Type B pancreatic cell (in vitro differentiated cells): ENCODE measurements at regions not wholly inside any gene's neighbourhood (a gene's known extent, or its start where the extent isn't known, plus 50 kb on each side); places are given as distances from the start of the nearest gene placed in this dataset.

ENCODE experiments used
- DNase-seq: peaks from one replicate; pipeline ENCODE4 v3.0.0; 2021; ENCODE audit warnings: mixed read lengths; ENCODE audit not compliant: unreplicated experiment; ENCODE audit errors: extremely low spot score
- H3K27ac Mint-ChIP-seq: 2 replicates; pipeline ENCODE4 v1.8.0; 2021; ENCODE audit warnings: mild to moderate bottlenecking, mixed read lengths
- H3K27me3 Mint-ChIP-seq: 2 replicates; pipeline ENCODE4 v1.8.0; 2021; ENCODE audit warnings: mixed read lengths
- H3K36me3 Mint-ChIP-seq: 2 replicates; pipeline ENCODE4 v1.8.0; 2021; ENCODE audit warnings: mixed read lengths
- H3K4me1 Mint-ChIP-seq: one replicate; pipeline ENCODE4 v1.8.0; 2021; ENCODE audit warnings: mixed read lengths; ENCODE audit not compliant: unreplicated experiment
- H3K4me3 Mint-ChIP-seq: 2 replicates; pipeline ENCODE4 v1.8.0; 2021; ENCODE audit warnings: mild to moderate bottlenecking, mixed read lengths
- H3K9me3 Mint-ChIP-seq: 2 replicates; pipeline ENCODE4 v1.8.0; 2021; ENCODE audit warnings: mixed read lengths
- TF ChIP-seq, protein P1 (sequence below): fragments of 200-600 bp; sonication (generic); conservative IDR thresholded peaks from 2 replicates; pipeline ENCODE4 v1.5.0; 2021; ENCODE audit warnings: antibody characterized with exemption, mild to moderate bottlenecking

- DNase-seq, result no peak
- H3K36me3 Mint-ChIP-seq, result no peaks in the 10 kb centered on the region
- H3K27me3 Mint-ChIP-seq, result no peaks in the 10 kb centered on the region
- no peaks in the 10 kb centered on the region for H3K4me1 Mint-ChIP-seq
- no peak overlapping the region for H3K4me3 Mint-ChIP-seq
- TF ChIP-seq, protein P1, sequence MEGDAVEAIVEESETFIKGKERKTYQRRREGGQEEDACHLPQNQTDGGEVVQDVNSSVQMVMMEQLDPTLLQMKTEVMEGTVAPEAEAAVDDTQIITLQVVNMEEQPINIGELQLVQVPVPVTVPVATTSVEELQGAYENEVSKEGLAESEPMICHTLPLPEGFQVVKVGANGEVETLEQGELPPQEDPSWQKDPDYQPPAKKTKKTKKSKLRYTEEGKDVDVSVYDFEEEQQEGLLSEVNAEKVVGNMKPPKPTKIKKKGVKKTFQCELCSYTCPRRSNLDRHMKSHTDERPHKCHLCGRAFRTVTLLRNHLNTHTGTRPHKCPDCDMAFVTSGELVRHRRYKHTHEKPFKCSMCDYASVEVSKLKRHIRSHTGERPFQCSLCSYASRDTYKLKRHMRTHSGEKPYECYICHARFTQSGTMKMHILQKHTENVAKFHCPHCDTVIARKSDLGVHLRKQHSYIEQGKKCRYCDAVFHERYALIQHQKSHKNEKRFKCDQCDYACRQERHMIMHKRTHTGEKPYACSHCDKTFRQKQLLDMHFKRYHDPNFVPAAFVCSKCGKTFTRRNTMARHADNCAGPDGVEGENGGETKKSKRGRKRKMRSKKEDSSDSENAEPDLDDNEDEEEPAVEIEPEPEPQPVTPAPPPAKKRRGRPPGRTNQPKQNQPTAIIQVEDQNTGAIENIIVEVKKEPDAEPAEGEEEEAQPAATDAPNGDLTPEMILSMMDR, result no peak
- H3K9me3 Mint-ChIP-seq, result no peaks in the 10 kb centered on the region
- H3K27ac Mint-ChIP-seq, result no peak overlapping the region
These were observed 1082.6 kb upstream of the PHF14 start for GRCh38 chr7:9891056-9891455.

- H3K9me3 Mint-ChIP-seq, result no peaks in the 10 kb centered on the region
- no peak overlapping the region for H3K4me3 Mint-ChIP-seq
- H3K4me1 Mint-ChIP-seq, result no peaks in the 10 kb centered on the region
- DNase-seq, result no peak
- H3K27ac Mint-ChIP-seq, result no peak overlapping the region
- H3K36me3 Mint-ChIP-seq, result no peaks in the 10 kb centered on the region
- TF ChIP-seq, protein P1, result no peak
- no peaks in the 10 kb centered on the region for H3K27me3 Mint-ChIP-seq
These were observed 1073.3 kb upstream of the PHF14 start for GRCh38 chr7:9900339-9900738.

DNA sequence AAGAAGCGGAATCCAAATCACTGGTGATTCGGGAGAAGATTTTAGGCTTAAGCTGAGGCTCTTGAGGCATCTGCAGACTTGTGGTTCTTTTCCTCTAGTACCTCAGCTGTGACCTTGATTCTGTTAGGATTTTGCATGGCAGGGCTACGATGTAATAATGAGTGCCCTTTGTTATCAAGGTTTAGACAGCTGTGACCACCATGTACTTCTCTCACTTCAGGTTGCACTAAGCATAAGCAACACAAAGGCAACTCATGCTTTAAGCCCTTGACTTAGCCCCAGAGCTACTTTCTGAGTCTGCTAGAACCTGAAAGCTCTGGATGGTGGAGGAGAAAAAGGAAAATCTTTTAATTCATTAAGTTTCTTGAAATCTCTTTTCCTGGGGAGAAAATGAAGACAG, 1052.3 kb upstream of the PHF14 start:
- H3K27me3 Mint-ChIP-seq, result no peaks in the 10 kb centered on the region
- H3K36me3 Mint-ChIP-seq, result no peaks in the 10 kb centered on the region
- H3K9me3 Mint-ChIP-seq, result no peaks in the 10 kb centered on the region
- TF ChIP-seq, protein P1, result no peak
- H3K4me3 Mint-ChIP-seq, result no peak overlapping the region
- H3K4me1 Mint-ChIP-seq, result no peaks in the 10 kb centered on the region
- no peak overlapping the region for H3K27ac Mint-ChIP-seq
- no peak for DNase-seq

GRCh38 chr7:9937944-9938631, 1035.6 kb upstream of the PHF14 start:
- H3K4me1 Mint-ChIP-seq, result no peaks in the 10 kb centered on the region
- TF ChIP-seq, protein P1, result no peak
- H3K4me3 Mint-ChIP-seq, result no peak overlapping the region
- H3K36me3 Mint-ChIP-seq, result no peaks in the 10 kb centered on the region
- H3K27ac Mint-ChIP-seq, result no peak overlapping the region
- H3K9me3 Mint-ChIP-seq, result no peaks in the 10 kb centered on the region
- DNase-seq, result no peak
- H3K27me3 Mint-ChIP-seq, result no peaks in the 10 kb centered on the region

DNA sequence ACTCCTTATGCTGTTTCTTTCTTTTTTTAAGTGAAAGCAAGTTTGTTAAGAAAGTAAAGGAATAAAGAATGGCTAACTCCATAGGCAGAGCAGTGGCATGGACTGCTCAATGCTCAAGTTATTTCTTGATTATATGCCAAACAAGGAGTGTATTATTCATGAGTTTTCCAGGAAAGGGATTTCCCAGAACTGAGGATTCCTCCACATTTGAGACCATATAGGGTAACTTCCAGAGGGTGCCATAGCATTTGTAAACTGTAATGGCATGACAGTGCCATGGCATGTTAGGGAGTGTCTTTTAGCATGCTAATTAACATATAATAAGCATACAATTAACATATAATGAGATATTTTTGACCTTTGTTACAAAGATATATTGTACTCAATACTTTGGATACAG, 1034.5 kb upstream of the PHF14 start:
- TF ChIP-seq, protein P1, result no peak
- no peaks in the 10 kb centered on the region for H3K36me3 Mint-ChIP-seq
- H3K4me3 Mint-ChIP-seq, result no peak overlapping the region
- H3K4me1 Mint-ChIP-seq, result no peaks in the 10 kb centered on the region
- no peak overlapping the region for H3K27ac Mint-ChIP-seq
- no peaks in the 10 kb centered on the region for H3K9me3 Mint-ChIP-seq
- DNase-seq, result no peak
- H3K27me3 Mint-ChIP-seq, result no peaks in the 10 kb centered on the region
